ENCODE measurements at regions not wholly inside any gene's neighbourhood (a gene's known extent, or its start where the extent isn't known, plus 50 kb on each side); places are given as distances from the start of the nearest gene placed in this dataset.

DNA sequence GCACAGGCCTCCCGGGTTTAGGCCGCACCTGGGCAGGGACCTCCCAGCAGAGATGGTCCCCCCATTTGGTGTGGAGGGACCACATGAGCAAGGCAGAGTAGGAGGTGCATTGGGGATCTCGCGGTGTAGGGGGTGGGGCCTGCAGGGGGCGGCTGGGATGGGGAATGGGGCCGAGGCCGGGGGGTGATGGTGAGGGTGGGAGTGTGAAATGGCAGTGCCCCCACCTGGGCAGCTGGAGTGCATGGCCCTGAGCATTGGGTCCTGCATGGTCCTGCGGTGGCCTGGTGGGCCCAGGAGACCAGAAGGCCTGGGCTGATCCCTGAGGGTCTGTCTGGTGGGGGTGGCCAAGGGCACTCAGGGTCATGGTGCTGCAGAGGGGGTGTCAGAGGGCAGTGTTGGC, 111.8 kb downstream of the KIF26A start:
- TF ChIP-seq, protein P1, sequence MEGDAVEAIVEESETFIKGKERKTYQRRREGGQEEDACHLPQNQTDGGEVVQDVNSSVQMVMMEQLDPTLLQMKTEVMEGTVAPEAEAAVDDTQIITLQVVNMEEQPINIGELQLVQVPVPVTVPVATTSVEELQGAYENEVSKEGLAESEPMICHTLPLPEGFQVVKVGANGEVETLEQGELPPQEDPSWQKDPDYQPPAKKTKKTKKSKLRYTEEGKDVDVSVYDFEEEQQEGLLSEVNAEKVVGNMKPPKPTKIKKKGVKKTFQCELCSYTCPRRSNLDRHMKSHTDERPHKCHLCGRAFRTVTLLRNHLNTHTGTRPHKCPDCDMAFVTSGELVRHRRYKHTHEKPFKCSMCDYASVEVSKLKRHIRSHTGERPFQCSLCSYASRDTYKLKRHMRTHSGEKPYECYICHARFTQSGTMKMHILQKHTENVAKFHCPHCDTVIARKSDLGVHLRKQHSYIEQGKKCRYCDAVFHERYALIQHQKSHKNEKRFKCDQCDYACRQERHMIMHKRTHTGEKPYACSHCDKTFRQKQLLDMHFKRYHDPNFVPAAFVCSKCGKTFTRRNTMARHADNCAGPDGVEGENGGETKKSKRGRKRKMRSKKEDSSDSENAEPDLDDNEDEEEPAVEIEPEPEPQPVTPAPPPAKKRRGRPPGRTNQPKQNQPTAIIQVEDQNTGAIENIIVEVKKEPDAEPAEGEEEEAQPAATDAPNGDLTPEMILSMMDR (IDR thresholded peaks at IDR 0.05; ENCODE audit: borderline replicate concordance, control extremely low read depth, extremely low read depth, insufficient read depth, missing control alignments) = no peak
- DNase-seq (ENCODE audit: low spot score) = no peak
- in situ Hi-C loops (cut with MboI; ENCODE audit: low sequenced_read_pairs, unreplicated experiment) = no loop called here

DNA sequence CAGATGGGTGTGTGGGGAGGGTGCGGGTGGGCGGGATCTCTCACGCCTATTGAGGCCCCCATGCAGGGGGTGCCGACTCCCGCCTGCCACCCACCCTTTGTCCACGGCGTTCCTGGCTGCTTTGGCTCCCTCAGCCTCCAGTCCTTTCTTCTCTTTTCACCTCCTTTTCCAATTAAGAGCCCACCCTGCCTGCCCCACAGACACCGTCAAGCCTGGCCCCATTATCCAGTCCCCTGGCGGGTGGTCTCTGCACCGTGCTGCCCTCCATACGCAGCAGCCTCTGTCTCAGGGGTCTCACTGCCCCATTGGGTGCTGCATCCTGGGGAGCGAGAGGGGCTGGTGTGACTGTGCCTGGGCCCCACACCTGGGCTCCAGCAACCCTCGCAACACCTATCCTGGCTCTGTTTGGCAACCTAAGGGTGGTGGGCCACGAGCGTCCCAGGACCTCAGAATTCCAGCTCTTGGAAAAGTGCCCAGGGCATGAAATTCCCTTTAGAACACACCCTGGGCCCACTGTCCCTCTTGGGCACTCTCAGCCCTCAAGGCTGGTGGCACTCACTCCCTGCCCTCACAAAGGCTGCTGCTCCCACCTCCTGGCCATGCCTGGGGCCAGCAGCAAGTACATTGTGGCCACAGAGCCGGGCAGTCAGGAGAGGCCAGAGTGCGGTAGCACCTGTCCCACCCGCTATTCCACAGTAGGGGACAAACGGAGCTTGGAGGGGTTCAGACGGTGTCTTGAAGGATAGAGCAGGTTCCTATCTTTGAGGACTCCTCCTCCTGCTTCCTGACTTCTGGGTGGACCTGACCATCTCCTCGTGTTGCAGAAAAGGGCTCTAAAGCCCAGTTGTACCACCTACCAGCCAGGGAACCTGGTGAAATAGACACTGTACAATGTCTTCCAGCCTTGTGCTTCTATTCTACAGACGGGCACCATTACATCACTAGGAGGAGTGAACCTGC, 114.1 kb downstream of the KIF26A start:
- in situ Hi-C loops (cut with MboI; ENCODE audit: low sequenced_read_pairs, unreplicated experiment) = no loop called here
- DNase-seq (ENCODE audit: low spot score) = peak; percentile 12
- TF ChIP-seq, protein P1 (IDR thresholded peaks at IDR 0.05; ENCODE audit: borderline replicate concordance, control extremely low read depth, extremely low read depth, insufficient read depth, missing control alignments) = no peak

DNA sequence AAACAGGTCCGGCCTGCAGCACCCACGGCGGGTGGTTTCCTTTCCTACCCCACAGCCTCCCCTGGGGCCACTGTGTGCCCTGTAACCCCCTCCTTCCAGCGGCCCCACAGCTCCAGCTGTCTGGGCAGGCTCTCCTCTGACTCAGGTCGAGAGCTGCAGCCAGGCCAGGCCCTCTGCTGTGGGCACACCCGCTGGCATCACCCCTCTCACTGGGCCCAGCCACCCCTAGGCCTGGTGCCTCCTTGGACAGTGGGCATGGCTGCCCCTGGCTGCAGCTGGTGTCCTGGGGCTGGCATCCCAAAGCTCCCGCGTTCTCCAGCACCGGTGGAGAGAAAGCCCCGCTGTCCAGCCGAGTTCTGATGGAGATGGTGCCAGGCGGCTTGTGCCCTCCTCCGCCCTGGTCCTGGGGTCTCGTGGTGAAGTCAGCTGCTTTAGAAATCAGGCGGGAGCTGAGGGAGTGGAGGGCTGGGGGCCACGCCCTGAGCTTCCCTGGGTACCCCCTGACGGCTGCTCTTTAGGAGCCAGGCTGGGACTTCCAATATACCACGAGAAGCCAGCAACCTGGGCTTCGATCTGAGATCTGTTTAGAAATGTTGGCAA, 114.9 kb downstream of the KIF26A start:
- in situ Hi-C loops (cut with MboI; ENCODE audit: low sequenced_read_pairs, unreplicated experiment) = no loop called here
- peak; percentile 9 for DNase-seq (ENCODE audit: low spot score)
- TF ChIP-seq, protein P1 (IDR thresholded peaks at IDR 0.05; ENCODE audit: borderline replicate concordance, control extremely low read depth, extremely low read depth, insufficient read depth, missing control alignments) = no peak

DNA sequence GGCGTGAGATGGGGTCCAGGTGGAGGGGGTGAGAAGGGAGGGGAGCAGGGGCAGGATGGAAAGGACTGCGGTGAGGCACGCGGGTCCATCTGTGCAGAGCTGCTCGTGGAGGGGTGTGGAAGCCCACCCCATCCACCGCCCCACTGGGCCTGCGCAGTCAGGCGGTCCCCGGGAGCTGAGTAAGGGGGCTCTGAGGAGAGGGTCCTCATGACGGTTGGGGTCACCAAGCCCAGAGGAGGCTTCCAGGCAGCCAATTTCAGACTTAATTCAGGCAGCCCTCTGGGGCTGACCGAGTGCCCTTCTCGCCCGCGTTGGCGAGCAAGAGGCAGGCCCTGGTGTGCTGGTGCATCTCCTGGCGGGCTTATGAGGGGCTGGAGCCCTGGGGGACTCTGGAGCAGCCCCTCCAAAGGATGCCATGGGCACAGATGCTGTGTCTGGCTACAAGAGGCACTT, 115.5 kb downstream of the KIF26A start:
- no peak for DNase-seq (ENCODE audit: low spot score)
- in situ Hi-C loops (cut with MboI; ENCODE audit: low sequenced_read_pairs, unreplicated experiment) = no loop called here
- TF ChIP-seq, protein P1 (IDR thresholded peaks at IDR 0.05; ENCODE audit: borderline replicate concordance, control extremely low read depth, extremely low read depth, insufficient read depth, missing control alignments) = no peak

DNA sequence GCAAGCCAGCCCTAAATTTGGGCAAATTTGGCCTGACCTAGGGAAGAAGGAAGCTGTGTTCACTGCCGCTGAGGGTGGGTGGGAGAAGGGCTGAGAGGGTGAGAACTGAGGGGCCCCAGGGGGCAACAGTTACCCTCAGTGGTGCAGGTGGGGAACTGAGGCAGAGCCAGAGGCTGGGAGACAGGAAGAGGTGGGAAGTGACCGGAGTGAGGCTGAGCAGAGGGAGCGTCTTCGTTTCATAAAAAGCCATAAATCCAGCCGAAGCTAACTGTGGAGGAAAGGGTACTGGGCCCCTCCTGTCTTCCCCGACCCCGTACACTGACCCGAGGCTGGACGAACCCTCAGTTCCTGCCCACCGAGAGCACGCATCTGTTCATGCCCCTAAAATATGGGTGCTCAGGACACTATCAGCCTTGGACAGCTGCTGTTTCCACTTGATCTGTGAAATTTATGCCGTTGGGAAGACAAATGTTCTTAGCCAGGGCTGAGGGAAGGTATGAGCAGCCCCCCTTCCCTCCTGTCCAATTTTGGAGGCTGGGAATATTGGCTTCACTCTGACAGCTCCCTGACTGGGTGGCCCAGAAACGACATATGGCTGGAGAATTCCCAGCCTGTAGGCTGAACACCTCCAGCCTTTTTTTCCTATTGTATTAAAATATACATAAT, 116.5 kb downstream of the KIF26A start:
- TF ChIP-seq, protein P1 (IDR thresholded peaks at IDR 0.05; ENCODE audit: borderline replicate concordance, control extremely low read depth, extremely low read depth, insufficient read depth, missing control alignments) = no peak
- no peak for DNase-seq (ENCODE audit: low spot score)
- in situ Hi-C loops (cut with MboI; ENCODE audit: low sequenced_read_pairs, unreplicated experiment) = no loop called here

DNA sequence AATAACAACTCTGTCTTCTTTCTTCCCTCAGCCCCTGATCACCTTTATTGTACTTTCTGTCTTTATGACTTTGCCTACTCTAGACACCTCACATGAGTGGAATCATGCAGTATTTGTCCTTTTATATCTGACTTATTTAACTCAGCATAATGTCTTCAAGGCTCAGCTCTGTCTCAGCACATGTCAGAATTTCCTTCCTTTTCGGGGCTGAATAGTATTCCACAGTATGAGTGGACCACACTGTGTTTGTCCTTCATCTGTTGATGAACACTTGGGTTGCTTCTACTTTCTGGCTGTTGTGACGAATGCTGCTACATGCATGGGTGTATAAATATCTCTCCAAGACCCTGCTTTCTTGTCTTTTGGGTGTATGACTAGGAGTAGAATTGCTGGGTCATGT, 117.6 kb downstream of the KIF26A start:
- TF ChIP-seq, protein P1 (IDR thresholded peaks at IDR 0.05; ENCODE audit: borderline replicate concordance, control extremely low read depth, extremely low read depth, insufficient read depth, missing control alignments) = no peak
- in situ Hi-C loops (cut with MboI; ENCODE audit: low sequenced_read_pairs, unreplicated experiment) = no loop called here
- no peak for DNase-seq (ENCODE audit: low spot score)
